Heart left ventricle (tissue), 16 donors: ENCODE measurements at regions not wholly inside any gene's neighbourhood (a gene's known extent, or its start where the extent isn't known, plus 50 kb on each side); places are given as distances from the start of the nearest gene placed in this dataset.
"Not testable (repeated sequence)": the region's sequence is repeated elsewhere in the genome, so short reads cannot be mapped to it uniquely, and the experiment has no call there.

Source experiments
- ATAC-seq, 4 donors: fragments of 200-7000 bp; cut with Tn5 transposase; one replicate each; pipeline ENCODE4 v1.9.1; 2020 to 2022; ENCODE audit warnings: moderate library complexity in 4 of 4, mild to moderate bottlenecking in 3 of 4, moderate number of reproducible peaks in 1 of 4
- DNase-seq, 5 donors: peaks; one replicate each; pipeline ENCODE4 v3.0.0-alpha.2; 2020
- H3K27ac ChIP-seq, 12 donors: fragments of 200-600 bp; sonication (generic) in 4 of 12; one replicate each; pipeline versions ENCODE4 v1.5.0 to v1.8.0; 2016 to 2022; ENCODE audit warnings: mild to moderate bottlenecking in 2 of 12
- H3K27me3 ChIP-seq, 9 donors: fragments of 200-600 bp; sonication (generic) in 2 of 9; one replicate each; pipeline versions ENCODE4 v1.5.1 to v1.8.0; 2016 to 2022; ENCODE audit warnings: mild to moderate bottlenecking in 3 of 9
- H3K36me3 ChIP-seq, 9 donors: fragments of 200-600 bp; sonication (generic) in 2 of 9; one replicate each; pipeline versions ENCODE4 v1.5.0 to v1.8.0; 2018 to 2022; ENCODE audit warnings: mild to moderate bottlenecking in 2 of 9
- H3K4me1 ChIP-seq, 12 donors: fragments of 200-600 bp; sonication (generic) in 4 of 12; one replicate each; pipeline versions ENCODE4 v1.5.0 to v1.8.0; 2016 to 2022; ENCODE audit warnings: mild to moderate bottlenecking in 3 of 12
- H3K4me3 ChIP-seq, 12 donors: fragments of 200-600 bp; sonication (generic) in 4 of 12; one replicate each; pipeline versions ENCODE4 v1.5.0 to v1.8.0; 2017 to 2022; ENCODE audit warnings: mild to moderate bottlenecking in 9 of 12, moderate library complexity in 4 of 12
- H3K9me3 ChIP-seq, 12 donors: fragments of 200-600 bp; sonication (generic) in 4 of 12; one replicate each; pipeline versions ENCODE4 v1.5.0 to v1.8.0; 2016 to 2022; ENCODE audit warnings: mild to moderate bottlenecking in 1 of 12
- POLR2A ChIP-seq, 2 donors: fragments of 450-650 bp; IDR thresholded peaks; one replicate each; pipeline ENCODE4 v1.6.1; 2017; ENCODE audit warnings: antibody characterized with exemption in 2 of 2, mild to moderate bottlenecking in 2 of 2, moderate library complexity in 2 of 2
- WGBS, 4 donors: extraction: QIAGEN DNeasy Blood & Tissue Kit in 2 of 4; methylation state at CpG; one replicate each; pipeline versions ENCODE4 v1.1.5 to v1.1.7; 2013 to 2018; 5-methylcytosine and 5-hydroxymethylcytosine counted together
- intact Hi-C, 10 donors: fragments of 100-400 bp; cut with DNase I; formaldehyde crosslinking; loops; one replicate each; pipeline versions ENCODE4 v1.11.1 to v1.14.2; 2022
- TF ChIP-seq, protein P1 (sequence below), 12 donors: fragments of 200-600 bp; sonication (generic) in 4 of 12; IDR thresholded peaks; one replicate each; pipeline versions ENCODE4 v1.5.0 to v1.8.0; 2018 to 2022; ENCODE audit warnings: antibody characterized with exemption in 12 of 12, mild to moderate bottlenecking in 5 of 12
- donor health status: ischemic (EF 13 %, LVEDD 7.1; RV severe dilation, severe dysfunction).
- donor health status: healthy with polysubstance abuse.
- donor health status: DM: no; HTN: yes; CAD: no.
- donor health status: DM: no; HTN: no; CAD: no.
- donor health status: ischemic (EF 25% LVEDD 6.9; RV normal size, moderate dysfunction).
- donor health status: ischemic (EF 25% LVEDD 5.7; RV mildly dilated, moderate dysfunction).
- donor health status: healthy.
- donor health status: DM: yes; HTN: yes; CAD: no.
- donor health status: ischemic (EF 35%, LVEDD 5.7; RV mildly dilated, moderate dysfunction).
- donor health status: nonischemic (EF 11% LVEDD 7.7; RV severe dilation, severe dysfunction).
- donor health status: DM: yes; HTN: yes; CAD: no.
- donor health status: PGD.
- donor health status: ischemic (EF 29% LVEDD 5.4; RV normal size, mild dysfunction).
- donor health status: nonischemic (EF 23%, LVEDD 6.1; RV moderate dilation, normal function).

DNA sequence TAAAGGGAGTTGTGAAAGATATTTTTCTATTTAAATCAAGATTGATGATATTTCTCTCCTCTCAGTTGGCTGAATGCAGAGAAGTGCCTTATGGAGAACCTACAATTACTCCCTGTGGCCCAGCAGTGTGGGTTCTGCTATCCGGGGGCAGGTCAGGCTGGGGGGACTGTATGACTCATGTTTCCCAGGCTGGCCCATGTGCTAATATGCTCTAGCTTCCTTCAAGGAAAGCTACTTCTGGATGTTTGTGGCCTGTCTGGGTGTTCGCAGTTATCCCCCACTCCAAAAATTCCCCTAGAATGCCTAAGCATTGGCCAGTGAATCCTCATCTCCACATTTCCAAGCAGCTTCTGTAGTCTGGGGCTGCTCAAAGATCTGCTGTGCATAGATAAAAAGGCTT, 58.9 kb upstream of the SPP1 start:
- intact Hi-C loops = no loop called here

DNA sequence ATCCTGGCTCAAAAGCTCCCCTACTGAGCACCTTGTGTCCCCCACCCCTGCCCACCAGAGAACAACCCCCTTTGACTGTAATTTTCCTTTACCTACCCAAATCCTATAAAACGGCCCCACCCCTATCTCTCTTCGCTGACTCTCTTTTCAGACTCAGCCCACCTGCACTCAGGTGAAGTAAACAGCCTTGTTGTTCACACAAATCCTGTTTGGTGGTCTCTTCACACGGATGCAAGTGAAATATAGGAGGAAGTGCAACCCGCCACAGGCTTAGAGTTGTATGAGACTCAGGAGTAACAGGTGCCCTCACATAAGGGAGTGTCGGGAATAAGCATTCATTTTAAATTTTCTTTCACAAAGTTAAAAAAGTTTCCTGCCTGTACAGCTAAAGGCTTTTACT, 57.6 kb upstream of the SPP1 start:
- H3K4me3 ChIP-seq, H3K36me3 ChIP-seq, ATAC-seq, H3K4me1 ChIP-seq, DNase-seq, H3K27ac ChIP-seq, H3K9me3 ChIP-seq, H3K27me3 ChIP-seq, intact Hi-C loops: not testable (repeated sequence)
- WGBS, 4 donors = 76 to 85% (median 83%) methylated on average over 5 of the region's 5 CpGs

More for the DNA sequence above, 58.9 kb upstream of the SPP1 start:
- Histone ChIP-seq H3K27ac (no peak overlapping the region), H3K36me3 (no peaks in the 10 kb centered on the region), H3K4me3 (no peak overlapping the region), H3K27me3 (no peaks in the 10 kb centered on the region), H3K4me1 (peaks cover 0 to 14% (median 4%) of the 10 kb centered on the region in 12 donors), H3K9me3 (no peaks in the 10 kb centered on the region)
- no peak for TF ChIP-seq POLR2A (IDR thresholded peaks at IDR 0.05)
- TF ChIP-seq, protein P1, sequence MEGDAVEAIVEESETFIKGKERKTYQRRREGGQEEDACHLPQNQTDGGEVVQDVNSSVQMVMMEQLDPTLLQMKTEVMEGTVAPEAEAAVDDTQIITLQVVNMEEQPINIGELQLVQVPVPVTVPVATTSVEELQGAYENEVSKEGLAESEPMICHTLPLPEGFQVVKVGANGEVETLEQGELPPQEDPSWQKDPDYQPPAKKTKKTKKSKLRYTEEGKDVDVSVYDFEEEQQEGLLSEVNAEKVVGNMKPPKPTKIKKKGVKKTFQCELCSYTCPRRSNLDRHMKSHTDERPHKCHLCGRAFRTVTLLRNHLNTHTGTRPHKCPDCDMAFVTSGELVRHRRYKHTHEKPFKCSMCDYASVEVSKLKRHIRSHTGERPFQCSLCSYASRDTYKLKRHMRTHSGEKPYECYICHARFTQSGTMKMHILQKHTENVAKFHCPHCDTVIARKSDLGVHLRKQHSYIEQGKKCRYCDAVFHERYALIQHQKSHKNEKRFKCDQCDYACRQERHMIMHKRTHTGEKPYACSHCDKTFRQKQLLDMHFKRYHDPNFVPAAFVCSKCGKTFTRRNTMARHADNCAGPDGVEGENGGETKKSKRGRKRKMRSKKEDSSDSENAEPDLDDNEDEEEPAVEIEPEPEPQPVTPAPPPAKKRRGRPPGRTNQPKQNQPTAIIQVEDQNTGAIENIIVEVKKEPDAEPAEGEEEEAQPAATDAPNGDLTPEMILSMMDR (IDR thresholded peaks at IDR 0.05) = no peak
- no peak for DNase-seq
- ATAC-seq = no peak
- 68 to 82% (median 77%) methylated on average over 2 of the region's 2 CpGs for WGBS, 4 donors

DNA sequence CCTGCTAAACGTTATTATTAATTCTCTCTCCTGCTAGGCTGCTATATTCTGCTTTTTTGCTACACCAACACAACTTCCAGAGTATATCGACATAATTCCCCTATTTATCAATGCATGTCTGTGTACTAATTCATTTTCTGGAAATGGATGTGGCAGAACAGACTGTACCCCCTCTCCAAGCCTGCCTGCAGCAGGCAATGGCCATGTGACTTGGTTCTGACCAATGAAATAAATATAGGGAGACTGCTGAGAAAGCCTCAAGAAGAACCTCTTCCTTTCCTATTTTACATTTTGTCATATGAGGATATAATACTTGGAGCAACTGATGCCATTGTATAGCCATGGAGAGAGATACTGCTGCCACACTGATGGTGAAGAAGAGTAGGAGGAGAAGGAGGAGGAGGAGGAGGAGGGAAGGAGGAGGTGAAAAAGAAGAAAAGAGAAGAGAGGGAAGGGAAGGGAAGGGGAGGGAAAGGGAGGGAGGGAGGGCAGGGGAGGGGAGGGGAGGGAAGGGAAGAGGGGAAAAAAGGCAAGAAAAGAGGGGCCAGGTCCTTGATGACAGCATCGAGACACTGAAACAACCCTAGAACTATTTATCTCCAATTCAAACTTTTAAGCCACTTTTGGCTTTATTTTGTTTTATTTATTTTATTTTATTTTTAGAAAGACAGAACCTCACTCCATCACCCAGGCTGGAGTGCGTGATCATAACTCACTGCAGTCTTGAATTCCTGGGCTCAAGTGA, 57.0 kb upstream of the SPP1 start:
- no peaks in the 10 kb centered on the region for H3K9me3 ChIP-seq
- intact Hi-C loops = no loop called here
- H3K4me3 ChIP-seq = no peak overlapping the region
- no peaks in the 10 kb centered on the region for H3K27me3 ChIP-seq
- TF ChIP-seq POLR2A (IDR thresholded peaks at IDR 0.05) = no peak
- TF ChIP-seq, protein P1 (IDR thresholded peaks at IDR 0.05) = no peak
- ATAC-seq = no peak
- H3K27ac ChIP-seq = no peak overlapping the region
- DNase-seq = no peak
- no peaks in the 10 kb centered on the region for H3K4me1 ChIP-seq
- WGBS, 4 donors = 75 to 80% (median 79%) methylated on average over 4 of the region's 4 CpGs
- H3K36me3 ChIP-seq = no peaks in the 10 kb centered on the region

- WGBS, 4 donors = 64 to 80% (median 70%) methylated on average over 1 of the region's 1 CpG
- H3K36me3 ChIP-seq, H3K4me1 ChIP-seq, DNase-seq, H3K9me3 ChIP-seq, H3K27me3 ChIP-seq, ATAC-seq, intact Hi-C loops, H3K27ac ChIP-seq, H3K4me3 ChIP-seq: not testable (repeated sequence)
Observed at GRCh38 chr4:87919304-87919703, 56.2 kb upstream of the SPP1 start.

DNA sequence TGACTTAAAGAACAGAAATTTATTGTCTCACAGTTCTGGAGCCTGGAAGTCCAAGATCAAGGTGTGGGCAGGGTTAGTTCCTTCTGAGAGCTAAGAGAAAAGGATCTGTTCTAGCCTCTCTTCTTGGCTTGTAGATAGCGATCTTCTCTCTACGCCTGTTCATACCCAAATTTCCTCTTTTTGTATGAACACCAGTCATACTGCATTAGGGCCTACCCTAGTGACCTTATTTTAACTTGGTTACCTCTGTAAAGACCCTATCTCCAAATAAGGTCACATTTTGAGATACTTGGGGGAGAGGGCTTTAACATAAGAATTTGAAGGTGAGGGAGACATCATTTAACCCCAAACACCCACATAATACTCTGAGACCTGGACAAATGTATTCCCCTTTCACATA, 55.6 kb upstream of the SPP1 start:
- ATAC-seq = no peak
- no peaks in the 10 kb centered on the region for H3K27me3 ChIP-seq
- no peak overlapping the region for H3K27ac ChIP-seq
- DNase-seq = no peak
- intact Hi-C loops = no loop called here
- no peaks in the 10 kb centered on the region for H3K36me3 ChIP-seq
- no peak overlapping the region for H3K4me3 ChIP-seq
- WGBS, 4 donors = 82 to 92% (median 88%) methylated on average over 2 of the region's 2 CpGs
- H3K4me1 ChIP-seq = no peaks in the 10 kb centered on the region
- TF ChIP-seq POLR2A (IDR thresholded peaks at IDR 0.05) = no peak
- TF ChIP-seq, protein P1 (IDR thresholded peaks at IDR 0.05) = no peak
- no peaks in the 10 kb centered on the region for H3K9me3 ChIP-seq
